ENCODE measurements at regions not wholly inside any gene's neighbourhood (a gene's known extent, or its start where the extent isn't known, plus 50 kb on each side); places are given as distances from the start of the nearest gene placed in this dataset.

DNA sequence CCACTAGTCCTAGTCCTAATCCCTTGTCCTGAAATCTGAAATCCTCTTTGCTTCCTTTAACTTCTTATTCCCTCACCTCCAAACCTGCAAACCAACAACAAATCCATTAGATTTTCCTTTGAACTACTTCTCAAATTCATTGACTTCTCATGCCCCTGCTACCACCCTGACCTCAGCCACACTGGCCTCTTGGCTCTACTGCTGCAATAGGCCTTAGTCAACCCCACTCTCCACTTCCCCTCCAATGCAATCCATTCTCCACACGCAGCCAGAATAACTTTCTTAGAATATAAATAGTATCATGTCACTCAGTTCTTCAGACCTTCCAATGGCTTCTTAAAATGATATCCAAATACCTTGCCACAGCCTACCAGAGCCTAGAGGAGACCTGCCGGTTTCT is 131.1 kb upstream of the GADL1 start:
- intact Hi-C loops (cut with DNase I): no loop called here
- H3K36me3 ChIP-seq: no peaks in the 10 kb centered on the region
- no peaks in the 10 kb centered on the region for H3K27me3 ChIP-seq (ENCODE audit: low read depth)
- no peak overlapping the region for H3K4me3 ChIP-seq
- DNase-seq (no peak), ATAC-seq (peak in 1 of 2 donors; percentile 47)
- peaks cover 15% of the 10 kb centered on the region for H3K9me3 ChIP-seq
- TF ChIP-seq, protein P1, sequence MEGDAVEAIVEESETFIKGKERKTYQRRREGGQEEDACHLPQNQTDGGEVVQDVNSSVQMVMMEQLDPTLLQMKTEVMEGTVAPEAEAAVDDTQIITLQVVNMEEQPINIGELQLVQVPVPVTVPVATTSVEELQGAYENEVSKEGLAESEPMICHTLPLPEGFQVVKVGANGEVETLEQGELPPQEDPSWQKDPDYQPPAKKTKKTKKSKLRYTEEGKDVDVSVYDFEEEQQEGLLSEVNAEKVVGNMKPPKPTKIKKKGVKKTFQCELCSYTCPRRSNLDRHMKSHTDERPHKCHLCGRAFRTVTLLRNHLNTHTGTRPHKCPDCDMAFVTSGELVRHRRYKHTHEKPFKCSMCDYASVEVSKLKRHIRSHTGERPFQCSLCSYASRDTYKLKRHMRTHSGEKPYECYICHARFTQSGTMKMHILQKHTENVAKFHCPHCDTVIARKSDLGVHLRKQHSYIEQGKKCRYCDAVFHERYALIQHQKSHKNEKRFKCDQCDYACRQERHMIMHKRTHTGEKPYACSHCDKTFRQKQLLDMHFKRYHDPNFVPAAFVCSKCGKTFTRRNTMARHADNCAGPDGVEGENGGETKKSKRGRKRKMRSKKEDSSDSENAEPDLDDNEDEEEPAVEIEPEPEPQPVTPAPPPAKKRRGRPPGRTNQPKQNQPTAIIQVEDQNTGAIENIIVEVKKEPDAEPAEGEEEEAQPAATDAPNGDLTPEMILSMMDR (IDR thresholded peaks at IDR 0.05): no peak
- no peak overlapping the region for H3K27ac ChIP-seq
- H3K4me1 ChIP-seq: no peaks in the 10 kb centered on the region

- H3K36me3 ChIP-seq: no peaks in the 10 kb centered on the region
- no peaks in the 10 kb centered on the region for H3K27me3 ChIP-seq (ENCODE audit: low read depth)
- intact Hi-C loops (cut with DNase I): no loop called here
- TF ChIP-seq, protein P1 (IDR thresholded peaks at IDR 0.05): no peak
- no peak overlapping the region for H3K27ac ChIP-seq
- no peaks in the 10 kb centered on the region for H3K4me1 ChIP-seq
- peaks cover 15% of the 10 kb centered on the region for H3K9me3 ChIP-seq
- no peak for DNase-seq
- no peak for ATAC-seq
- H3K4me3 ChIP-seq: no peak overlapping the region
These were observed 132.8 kb upstream of the GADL1 start for GRCh38 chr3:31027191-31027761.

GRCh38 chr3:31027914-31028313 is 133.5 kb upstream of the GADL1 start:
- no peak overlapping the region for H3K27ac ChIP-seq
- no peaks in the 10 kb centered on the region for H3K4me1 ChIP-seq
- DNase-seq (no peak), ATAC-seq (no peak)
- no peaks in the 10 kb centered on the region for H3K27me3 ChIP-seq (ENCODE audit: low read depth)
- TF ChIP-seq, protein P1 (IDR thresholded peaks at IDR 0.05): no peak
- intact Hi-C loops (cut with DNase I): no loop called here
- no peak overlapping the region for H3K4me3 ChIP-seq
- peaks cover 15% of the 10 kb centered on the region for H3K9me3 ChIP-seq
- H3K36me3 ChIP-seq: no peaks in the 10 kb centered on the region

DNA sequence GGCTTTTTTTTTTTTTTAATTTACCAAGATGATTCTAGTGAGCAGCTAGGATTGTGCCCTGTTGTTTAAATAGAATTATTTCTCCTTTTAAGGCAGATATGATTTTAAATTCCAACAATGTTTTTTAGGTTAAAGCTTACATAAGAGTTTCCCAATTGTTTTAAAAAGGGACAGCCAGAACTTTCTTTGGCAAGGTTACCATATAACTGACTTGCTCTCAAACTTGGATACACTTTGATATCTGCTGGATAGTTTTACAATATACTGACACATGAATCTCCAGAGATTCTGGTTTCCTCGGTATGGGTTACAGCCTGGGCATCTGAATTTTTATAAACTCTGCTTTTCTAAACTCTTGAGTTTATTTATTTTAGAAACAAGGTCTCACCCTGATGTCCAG is 134.3 kb upstream of the GADL1 start:
- Histone ChIP-seq H3K27ac (no peak overlapping the region), H3K27me3 (ENCODE audit: low read depth) (no peaks in the 10 kb centered on the region), H3K4me3 (no peak overlapping the region), H3K36me3 (no peaks in the 10 kb centered on the region), H3K4me1 (no peaks in the 10 kb centered on the region), H3K9me3 (peaks cover 15% of the 10 kb centered on the region)
- DNase-seq (no peak), ATAC-seq (no peak)
- intact Hi-C loops (cut with DNase I): no loop called here
- TF ChIP-seq, protein P1 (IDR thresholded peaks at IDR 0.05): no peak

GRCh38 chr3:31029706-31030105 is 135.2 kb upstream of the GADL1 start:
- H3K9me3 ChIP-seq: peaks cover 15% of the 10 kb centered on the region
- intact Hi-C loops (cut with DNase I): no loop called here
- no peaks in the 10 kb centered on the region for H3K4me1 ChIP-seq
- DNase-seq (no peak), ATAC-seq (no peak)
- H3K4me3 ChIP-seq: no peak overlapping the region
- H3K27me3 ChIP-seq (ENCODE audit: low read depth): no peaks in the 10 kb centered on the region
- TF ChIP-seq, protein P1 (IDR thresholded peaks at IDR 0.05): no peak
- H3K27ac ChIP-seq: no peak overlapping the region
- H3K36me3 ChIP-seq: no peaks in the 10 kb centered on the region

- H3K9me3 ChIP-seq: no peaks in the 10 kb centered on the region
- H3K4me3 ChIP-seq: no peak overlapping the region
- ATAC-seq (no peak), DNase-seq (no peak)
- H3K4me1 ChIP-seq: no peaks in the 10 kb centered on the region
- TF ChIP-seq, protein P1 (IDR thresholded peaks at IDR 0.05): no peak
- no peaks in the 10 kb centered on the region for H3K36me3 ChIP-seq
- H3K27me3 ChIP-seq (ENCODE audit: low read depth): no peaks in the 10 kb centered on the region
- intact Hi-C loops (cut with DNase I): no loop called here
- H3K27ac ChIP-seq: no peak overlapping the region
These were observed 141.2 kb upstream of the GADL1 start for GRCh38 chr3:31035681-31036080.
